ENCODE measurements at regions not wholly inside any gene's neighbourhood (a gene's known extent, or its start where the extent isn't known, plus 50 kb on each side); places are given as distances from the start of the nearest gene placed in this dataset.

DNA sequence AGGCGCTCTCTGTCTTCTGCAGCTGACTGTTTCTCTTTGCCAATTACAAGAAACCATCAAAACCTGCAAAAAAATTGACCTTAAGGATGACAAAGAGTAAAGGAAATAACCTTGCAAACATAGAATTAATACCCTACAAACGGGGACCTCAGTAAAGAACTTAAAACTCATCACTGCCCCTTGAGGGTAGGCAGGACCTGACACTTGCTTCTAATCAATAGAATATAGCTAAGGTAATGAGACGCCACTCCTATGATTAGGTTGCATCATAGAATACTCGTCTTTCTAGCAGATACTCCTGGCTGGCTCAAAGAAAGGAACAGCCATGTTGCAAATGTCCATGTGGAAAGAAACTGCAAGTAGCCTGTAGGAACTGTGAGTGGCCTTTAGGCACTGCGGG is 140.0 kb downstream of the XPNPEP1 start:
- no peak for FAIRE-seq
- Histone ChIP-seq H3K9me3 (no peaks in the 10 kb centered on the region), H3K4me1 (no peaks in the 10 kb centered on the region), H3K4me3 (no peak overlapping the region), H3K4me2 (no peak overlapping the region), H3K27ac (no peak overlapping the region)
- TF ChIP-seq HDAC2 (IDR thresholded peaks at IDR 0.05) (no peak), KDM5A (IDR thresholded peaks at IDR 0.05) (no peak), SREBF2 (IDR thresholded peaks at IDR 0.05) (no peak), FOSB (CRISPR knock-in tag; IDR thresholded peaks at IDR 0.05) (no peak), NR3C1 (IDR thresholded peaks at IDR 0.05) (no peak), POLR2AphosphoS2 (conservative IDR thresholded peaks at IDR 0.05; ENCODE audit: low read length) (no peak), EP300 (IDR thresholded peaks at IDR 0.05) (no peak), TP53 (CRISPR knock-in tag; IDR thresholded peaks at IDR 0.05) (no peak), ZNF302 (CRISPR knock-in tag; IDR thresholded peaks at IDR 0.05) (no peak), CHD2 (IDR thresholded peaks at IDR 0.05; ENCODE audit: low read length, partially characterized antibody) (no peak)
- TF ChIP-seq, protein P1, sequence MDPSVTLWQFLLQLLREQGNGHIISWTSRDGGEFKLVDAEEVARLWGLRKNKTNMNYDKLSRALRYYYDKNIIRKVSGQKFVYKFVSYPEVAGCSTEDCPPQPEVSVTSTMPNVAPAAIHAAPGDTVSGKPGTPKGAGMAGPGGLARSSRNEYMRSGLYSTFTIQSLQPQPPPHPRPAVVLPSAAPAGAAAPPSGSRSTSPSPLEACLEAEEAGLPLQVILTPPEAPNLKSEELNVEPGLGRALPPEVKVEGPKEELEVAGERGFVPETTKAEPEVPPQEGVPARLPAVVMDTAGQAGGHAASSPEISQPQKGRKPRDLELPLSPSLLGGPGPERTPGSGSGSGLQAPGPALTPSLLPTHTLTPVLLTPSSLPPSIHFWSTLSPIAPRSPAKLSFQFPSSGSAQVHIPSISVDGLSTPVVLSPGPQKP (IDR thresholded peaks at IDR 0.05; ENCODE audit: low read depth, low read length), result no peak
- TF ChIP-seq, protein P2, sequence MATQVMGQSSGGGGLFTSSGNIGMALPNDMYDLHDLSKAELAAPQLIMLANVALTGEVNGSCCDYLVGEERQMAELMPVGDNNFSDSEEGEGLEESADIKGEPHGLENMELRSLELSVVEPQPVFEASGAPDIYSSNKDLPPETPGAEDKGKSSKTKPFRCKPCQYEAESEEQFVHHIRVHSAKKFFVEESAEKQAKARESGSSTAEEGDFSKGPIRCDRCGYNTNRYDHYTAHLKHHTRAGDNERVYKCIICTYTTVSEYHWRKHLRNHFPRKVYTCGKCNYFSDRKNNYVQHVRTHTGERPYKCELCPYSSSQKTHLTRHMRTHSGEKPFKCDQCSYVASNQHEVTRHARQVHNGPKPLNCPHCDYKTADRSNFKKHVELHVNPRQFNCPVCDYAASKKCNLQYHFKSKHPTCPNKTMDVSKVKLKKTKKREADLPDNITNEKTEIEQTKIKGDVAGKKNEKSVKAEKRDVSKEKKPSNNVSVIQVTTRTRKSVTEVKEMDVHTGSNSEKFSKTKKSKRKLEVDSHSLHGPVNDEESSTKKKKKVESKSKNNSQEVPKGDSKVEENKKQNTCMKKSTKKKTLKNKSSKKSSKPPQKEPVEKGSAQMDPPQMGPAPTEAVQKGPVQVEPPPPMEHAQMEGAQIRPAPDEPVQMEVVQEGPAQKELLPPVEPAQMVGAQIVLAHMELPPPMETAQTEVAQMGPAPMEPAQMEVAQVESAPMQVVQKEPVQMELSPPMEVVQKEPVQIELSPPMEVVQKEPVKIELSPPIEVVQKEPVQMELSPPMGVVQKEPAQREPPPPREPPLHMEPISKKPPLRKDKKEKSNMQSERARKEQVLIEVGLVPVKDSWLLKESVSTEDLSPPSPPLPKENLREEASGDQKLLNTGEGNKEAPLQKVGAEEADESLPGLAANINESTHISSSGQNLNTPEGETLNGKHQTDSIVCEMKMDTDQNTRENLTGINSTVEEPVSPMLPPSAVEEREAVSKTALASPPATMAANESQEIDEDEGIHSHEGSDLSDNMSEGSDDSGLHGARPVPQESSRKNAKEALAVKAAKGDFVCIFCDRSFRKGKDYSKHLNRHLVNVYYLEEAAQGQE (IDR thresholded peaks at IDR 0.05), result no peak
- 18% methylated on average over 5 of the region's 5 CpGs for WGBS (ENCODE audit: missing lambda C conversion rate)
- ChIA-PET POLR2A (no interaction called here), CTCF (no interaction called here)
- no peak for ATAC-seq
- DNase-seq (ENCODE audit: low read depth in 1 of 2, low spot score in 1 of 2), result no peak

DNA sequence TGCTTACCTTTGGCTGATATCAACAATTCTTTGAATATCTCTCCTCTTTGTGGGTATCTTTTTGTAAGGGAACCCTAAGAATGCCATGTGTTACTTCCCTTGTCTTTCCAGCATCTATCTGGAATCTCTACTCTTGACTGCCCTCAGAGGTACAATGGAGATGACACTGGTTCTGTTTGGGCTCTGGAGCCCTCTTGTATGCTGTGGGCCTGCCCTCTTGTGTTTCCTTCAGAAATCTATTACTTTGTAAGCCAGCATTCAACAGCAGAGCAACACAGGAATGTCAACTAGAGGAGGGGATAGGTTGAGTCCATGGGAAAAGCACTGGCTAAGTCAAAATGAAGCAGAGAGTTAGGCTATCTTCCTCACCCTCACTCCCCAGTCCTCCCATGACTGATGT is 142.3 kb downstream of the XPNPEP1 start:
- TF ChIP-seq JUN (IDR thresholded peaks at IDR 0.05) (no peak), MAFK (IDR thresholded peaks at IDR 0.05; ENCODE audit: partially characterized antibody) (no peak), ZFP36 (IDR thresholded peaks at IDR 0.05; ENCODE audit: borderline replicate concordance, partially characterized antibody) (no peak), KDM1A (IDR thresholded peaks at IDR 0.05; ENCODE audit: low read depth) (no peak), POLR2A (IDR thresholded peaks at IDR 0.05; ENCODE audit: low read length) (no peak), FOSL2 (IDR thresholded peaks at IDR 0.05) (no peak), FOSL2 (CRISPR knock-in tag; IDR thresholded peaks at IDR 0.05) (no peak), SMC3 (IDR thresholded peaks at IDR 0.05) (no peak), HDAC2 (IDR thresholded peaks at IDR 0.05) (no peak), NFE2L2 (conservative IDR thresholded peaks at IDR 0.05; ENCODE audit: low read length) (no peak), HOXB13 (CRISPR knock-in tag; IDR thresholded peaks at IDR 0.05; ENCODE audit: low read depth) (no peak), HEYL (CRISPR knock-in tag; IDR thresholded peaks at IDR 0.05) (no peak), HOXB5 (CRISPR knock-in tag; IDR thresholded peaks at IDR 0.05) (no peak), CHD4 (IDR thresholded peaks at IDR 0.05; ENCODE audit: borderline replicate concordance) (no peak), MYC (IDR thresholded peaks at IDR 0.05; ENCODE audit: borderline replicate concordance, low read length) (no peak), CHD2 (IDR thresholded peaks at IDR 0.05; ENCODE audit: low read length, partially characterized antibody) (no peak), ZSCAN20 (CRISPR knock-in tag; IDR thresholded peaks at IDR 0.05) (no peak), KDM5A (IDR thresholded peaks at IDR 0.05) (no peak)
- TF ChIP-seq, protein P1 (IDR thresholded peaks at IDR 0.05; ENCODE audit: low read depth, low read length), result no peak
- TF ChIP-seq, protein P3, sequence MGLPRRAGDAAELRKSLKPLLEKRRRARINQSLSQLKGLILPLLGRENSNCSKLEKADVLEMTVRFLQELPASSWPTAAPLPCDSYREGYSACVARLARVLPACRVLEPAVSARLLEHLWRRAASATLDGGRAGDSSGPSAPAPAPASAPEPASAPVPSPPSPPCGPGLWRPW (IDR thresholded peaks at IDR 0.05), result no peak
- DNase-seq (ENCODE audit: low read depth in 1 of 2, low spot score in 1 of 2) (no peak), FAIRE-seq (no peak), ATAC-seq (no peak; a peak in 1 of 6 replicates)
- ChIA-PET POLR2A (no interaction called here), CTCF (no interaction called here)
- no peaks in the 10 kb centered on the region for H3K4me1 ChIP-seq
- no peaks in the 10 kb centered on the region for H3K9me3 ChIP-seq
- no peak overlapping the region for H3K4me2 ChIP-seq
- H3K27ac ChIP-seq, result no peak overlapping the region
- no peak overlapping the region for H3K4me3 ChIP-seq
